ENCODE measurements at regions not wholly inside any gene's neighbourhood (a gene's known extent, or its start where the extent isn't known, plus 50 kb on each side); places are given as distances from the start of the nearest gene placed in this dataset.

- H3K9ac ChIP-seq (ENCODE audit: extremely low read depth, insufficient read length, low read length): no peak overlapping the region
- no peak for TF ChIP-seq CTCF (conservative IDR thresholded peaks at IDR 0.05)
- no peaks in the 10 kb centered on the region; the same call in 1 of the 2 replicates for H3K4me1 ChIP-seq (ENCODE audit: insufficient read depth, low read length)
- H4K8ac ChIP-seq (replicated peaks; ENCODE audit: insufficient read length, low read depth, low read length): no peak overlapping the region
- no peak overlapping the region for H3K27ac ChIP-seq (ENCODE audit: insufficient read length, low read depth, low read length)
- H3K27me3 ChIP-seq (ENCODE audit: insufficient read depth, low read length): no peaks in the 10 kb centered on the region
- no peak overlapping the region for H3K18ac ChIP-seq (ENCODE audit: insufficient read length, low read depth, low read length)
- H2BK5ac ChIP-seq (ENCODE audit: insufficient read length, low read length): no peak overlapping the region
- no peak overlapping the region for H2AFZ ChIP-seq (ENCODE audit: low read length)
- no peak overlapping the region for H4K91ac ChIP-seq (ENCODE audit: insufficient read length, low read depth, low read length)
- H3K79me1 ChIP-seq (ENCODE audit: insufficient read depth, low read depth, low read length, poor library complexity, severe bottlenecking): no peaks in the 10 kb centered on the region
- no peaks in the 10 kb centered on the region for H3K23me2 ChIP-seq (ENCODE audit: insufficient read length, low read depth, low read length, poor library complexity, severe bottlenecking)
- no peak overlapping the region for H3K23ac ChIP-seq (ENCODE audit: insufficient read length, low read depth, low read length)
- peaks cover 2 to 3% of the 10 kb centered on the region in 2 experiments; a peak in 1 of 5 replicates for H3K9me3 Mint-ChIP-seq
- H2BK12ac ChIP-seq (ENCODE audit: insufficient read length, low read depth, low read length): no peak overlapping the region
- no peak overlapping the region for H2BK20ac ChIP-seq (ENCODE audit: low read depth, low read length, poor library complexity, severe bottlenecking)
- H3K56ac ChIP-seq (ENCODE audit: insufficient read length, low read depth, low read length): no peak overlapping the region
- H3T11ph ChIP-seq (ENCODE audit: low read length): no peak overlapping the region
- no peaks in the 10 kb centered on the region for H3K27me3 Mint-ChIP-seq (ENCODE audit: low read depth)
- no peak overlapping the region for H3K4ac ChIP-seq (ENCODE audit: low read depth, low read length)
- H3K4me2 ChIP-seq (ENCODE audit: insufficient read depth, insufficient read length, low read length): no peak overlapping the region
- no peaks in the 10 kb centered on the region; a peak in 1 of 7 replicates for H3K36me3 Mint-ChIP-seq (ENCODE audit: insufficient read depth in 1 of 3, low read depth in 3 of 3)
- no peaks in the 10 kb centered on the region for H4K20me1 ChIP-seq (ENCODE audit: control insufficient read depth, insufficient read depth, insufficient read length)
- H3K79me2 ChIP-seq (ENCODE audit: insufficient read depth, low read length): no peaks in the 10 kb centered on the region
- no peak overlapping the region for H2BK15ac ChIP-seq (ENCODE audit: low read depth, low read length)
- peaks cover 19 to 24% of the 10 kb centered on the region in 2 experiments for H3K4me1 Mint-ChIP-seq
- DNase-seq: no peak
- H2AK5ac ChIP-seq (ENCODE audit: insufficient read length, low read length): no peak overlapping the region
- no CpG with 5 or more reads among the region's 2 CpGs for WGBS (ENCODE audit: extremely low coverage, insufficient read length, low lambda C conversion rate)
- H2BK120ac ChIP-seq (ENCODE audit: low read depth, low read length, poor library complexity, severe bottlenecking): no peak overlapping the region
- no peak overlapping the region for H3K27ac Mint-ChIP-seq
- no peak overlapping the region for H4K5ac ChIP-seq (ENCODE audit: insufficient read length, low read depth, low read length)
- no peak overlapping the region for H3K4me3 Mint-ChIP-seq
- H3K9me3 ChIP-seq (ENCODE audit: control insufficient read depth, low read depth, low read length): no peaks in the 10 kb centered on the region
- H3K14ac ChIP-seq (ENCODE audit: insufficient read depth, low read length): no peak overlapping the region
Measured at GRCh38 chr5:117662361-117662760, 1087.7 kb upstream of the SEMA6A start.
